NCI-H345 treated with DMSO at 0.1 percent for 48 hours (cell line): ENCODE measurements at regions not wholly inside any gene's neighbourhood (a gene's known extent, or its start where the extent isn't known, plus 50 kb on each side); places are given as distances from the start of the nearest gene placed in this dataset.

Source experiments
- DNase-seq: peaks from one replicate; lab custom pipeline; 2025; ENCODE audit not compliant: unreplicated experiment; lab: John Stamatoyannopoulos, UW

DNA sequence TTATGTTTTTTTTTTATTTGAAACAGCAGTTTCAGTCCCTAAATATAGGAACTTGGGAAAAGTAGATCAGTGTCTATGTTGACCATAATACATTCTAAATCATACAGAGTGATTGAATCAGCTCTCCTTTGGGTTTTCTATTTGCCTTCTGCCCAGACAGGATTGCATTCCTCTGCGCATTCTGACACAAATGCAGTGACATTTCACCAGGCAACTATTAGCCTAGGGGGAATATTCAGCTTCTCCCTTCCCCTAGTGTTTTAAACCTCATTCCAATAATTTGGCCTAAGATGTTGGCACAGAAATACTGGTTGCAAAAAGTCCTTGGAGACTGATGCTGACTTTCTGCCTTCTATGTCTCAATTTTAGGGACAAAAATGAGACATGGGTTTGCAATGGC lies 172.8 kb downstream of the PTGER3 start:
- DNase-seq: no peak

DNA sequence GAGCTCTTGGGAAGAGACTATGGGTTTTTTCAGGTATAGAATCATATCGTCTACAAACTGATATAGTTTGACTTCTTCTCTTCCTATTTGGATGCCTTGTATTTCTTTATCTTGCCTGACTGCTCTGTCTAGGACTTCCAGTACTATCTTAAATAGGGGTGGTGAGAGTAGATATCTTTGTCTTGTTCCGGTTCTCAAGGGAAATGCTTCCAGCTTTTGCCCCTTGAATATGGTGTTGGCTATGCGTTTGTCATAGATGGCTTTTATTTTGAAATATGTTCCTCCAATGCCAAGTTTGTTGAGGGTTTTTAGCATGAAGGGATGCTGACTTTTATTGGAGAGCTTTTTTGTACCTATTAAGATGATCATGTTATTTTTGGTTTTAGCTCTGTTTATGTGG lies 170.3 kb downstream of the PTGER3 start:
- DNase-seq: no peak

DNA sequence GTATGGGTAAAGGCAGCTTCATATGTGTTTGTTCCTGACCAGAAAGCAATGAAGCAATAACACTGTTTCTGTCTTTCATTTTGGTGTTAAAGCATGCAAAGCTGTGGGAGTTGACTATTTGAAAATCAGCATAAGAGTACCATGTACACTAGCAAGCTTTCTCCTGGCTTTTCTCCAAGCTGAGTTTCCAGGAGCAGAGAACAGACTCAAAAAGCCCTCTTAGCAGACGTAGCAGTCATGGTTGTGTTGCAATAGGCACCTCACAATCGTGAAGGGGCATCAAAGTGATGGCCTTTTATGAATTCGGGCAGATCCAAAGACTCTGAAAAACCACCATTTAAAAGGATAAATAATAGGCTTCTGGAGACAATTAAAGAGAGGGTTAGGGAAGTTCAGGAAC lies 159.7 kb downstream of the PTGER3 start:
- DNase-seq: no peak

DNA sequence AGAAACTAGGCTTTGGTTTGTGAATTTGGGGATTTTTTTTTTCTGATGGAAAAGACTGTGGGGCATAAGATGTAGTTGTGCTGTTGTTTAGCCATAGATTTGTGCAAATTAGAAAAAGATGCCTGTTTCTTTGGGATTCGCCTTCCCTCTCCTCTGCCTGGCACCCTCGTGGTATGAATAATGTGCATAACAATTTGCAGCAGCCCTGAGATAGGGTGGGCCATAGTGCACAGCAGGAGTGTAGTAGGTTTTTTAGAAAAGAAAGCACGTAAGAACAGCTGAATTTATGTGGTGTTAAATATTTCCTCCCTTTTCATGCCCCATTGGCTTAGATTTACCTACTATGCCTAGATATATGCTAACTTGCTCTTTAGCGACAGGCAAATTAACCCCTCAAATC lies 158.9 kb downstream of the PTGER3 start:
- no peak for DNase-seq

DNA sequence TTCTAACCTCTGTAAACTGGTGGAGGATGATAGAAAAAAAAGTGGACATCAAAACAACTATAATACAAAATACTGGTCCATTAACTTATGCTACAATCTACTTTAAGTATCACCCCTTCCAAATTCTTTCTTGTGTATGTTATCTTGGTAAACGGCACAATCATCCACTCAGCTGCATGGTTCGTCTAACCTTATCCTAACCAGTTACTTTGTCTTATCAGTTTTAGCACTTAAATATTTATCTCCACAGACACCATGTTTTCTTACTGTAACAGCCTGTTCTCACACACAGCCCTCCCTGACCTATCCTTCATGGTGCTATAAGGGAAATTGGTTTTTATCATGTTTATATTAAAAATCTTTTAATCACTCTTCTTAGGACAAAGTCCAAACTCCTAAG lies 157.2 kb downstream of the PTGER3 start:
- DNase-seq: no peak

DNA sequence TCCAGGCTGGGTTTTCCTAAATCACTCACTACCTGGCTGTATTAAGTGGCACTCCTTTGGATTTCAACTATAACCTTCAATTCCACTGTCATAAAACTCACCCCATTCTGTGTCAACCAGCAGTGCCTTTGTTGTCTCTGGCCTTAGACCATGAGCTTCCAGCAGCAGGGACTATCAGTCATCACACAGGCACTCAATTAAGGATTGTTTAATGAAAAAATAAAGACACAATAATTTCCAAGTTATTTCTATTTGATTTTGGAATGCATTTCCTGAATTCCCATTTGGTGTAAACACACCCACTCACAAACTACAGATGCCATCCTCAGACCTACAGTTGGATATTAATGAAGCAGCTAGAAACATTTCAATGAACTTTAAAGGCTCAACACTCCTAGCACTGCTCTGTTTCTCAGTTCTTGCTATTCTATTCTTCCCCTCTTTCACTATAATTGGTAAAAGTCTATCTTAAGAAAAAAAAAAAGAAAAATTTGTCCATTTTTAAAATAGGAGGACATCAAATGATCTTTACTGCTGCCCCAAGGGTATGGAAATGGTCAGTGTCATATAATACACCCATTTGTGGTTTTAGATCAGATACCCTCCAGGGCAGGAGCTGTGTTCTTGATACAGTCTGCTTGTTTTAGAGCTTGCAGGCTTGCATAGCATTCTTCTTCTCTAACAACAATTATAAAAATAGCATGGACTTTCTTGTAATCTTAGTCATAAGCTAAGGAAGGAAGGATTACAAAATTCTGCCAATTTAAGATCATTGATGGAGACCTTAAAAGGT lies 156.4 kb downstream of the PTGER3 start:
- no peak for DNase-seq

DNA sequence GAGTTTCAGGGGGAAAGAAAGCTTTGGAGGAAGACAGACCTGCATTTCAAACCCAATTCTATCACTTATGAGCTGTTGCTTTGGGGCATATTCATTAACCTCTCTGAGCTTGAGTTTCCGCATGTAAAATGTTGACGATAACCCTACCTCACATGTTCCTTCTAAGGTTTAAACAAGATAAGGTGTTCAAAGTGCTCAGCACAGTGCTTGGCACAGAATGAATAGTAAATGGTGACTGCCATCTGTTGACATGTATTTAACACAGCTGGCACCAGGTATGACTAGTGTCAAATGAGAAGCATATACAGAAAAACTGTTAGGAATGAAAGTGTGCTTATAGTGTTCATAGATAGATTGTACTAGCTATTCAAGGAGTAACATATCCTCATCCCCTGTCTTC lies 155.5 kb downstream of the PTGER3 start:
- DNase-seq: no peak

DNA sequence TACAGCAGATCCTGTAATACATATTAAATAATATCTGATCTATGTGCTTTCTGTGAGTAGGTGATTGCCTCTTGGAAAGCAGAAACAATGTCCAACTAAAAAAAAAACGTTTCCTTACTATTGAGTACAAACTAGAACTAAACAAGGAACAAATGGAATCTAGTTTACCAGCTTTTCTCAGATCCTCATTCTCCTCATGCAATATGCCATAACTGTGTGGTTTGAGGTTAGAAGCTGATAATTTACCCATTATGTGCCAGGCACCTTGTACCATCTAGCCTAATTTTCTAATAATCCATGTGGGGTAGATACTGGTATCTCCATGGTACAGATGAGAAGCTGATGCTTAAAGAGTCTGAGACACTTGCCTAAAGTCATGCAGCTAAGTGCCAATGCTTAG lies 154.7 kb downstream of the PTGER3 start:
- DNase-seq: no peak

DNA sequence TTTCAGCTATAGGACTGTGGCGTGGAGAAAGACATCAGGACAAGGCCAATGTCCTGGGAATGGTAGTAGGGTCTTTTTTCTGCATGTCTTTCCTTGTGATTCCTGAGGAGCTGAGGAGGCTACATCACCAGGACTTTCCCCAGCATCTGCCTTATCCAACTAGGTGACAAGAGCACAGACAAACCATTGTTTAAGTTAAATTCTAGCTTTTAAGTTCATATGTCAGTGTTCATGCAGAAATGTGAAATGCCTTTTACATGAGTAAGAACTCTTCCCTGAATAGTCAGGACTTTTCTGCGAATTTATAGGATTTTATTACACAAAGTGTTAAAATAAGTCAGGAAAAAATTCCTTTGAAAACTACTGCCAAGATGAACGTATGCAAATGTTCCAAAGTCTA lies 154.2 kb downstream of the PTGER3 start:
- no peak for DNase-seq

DNA sequence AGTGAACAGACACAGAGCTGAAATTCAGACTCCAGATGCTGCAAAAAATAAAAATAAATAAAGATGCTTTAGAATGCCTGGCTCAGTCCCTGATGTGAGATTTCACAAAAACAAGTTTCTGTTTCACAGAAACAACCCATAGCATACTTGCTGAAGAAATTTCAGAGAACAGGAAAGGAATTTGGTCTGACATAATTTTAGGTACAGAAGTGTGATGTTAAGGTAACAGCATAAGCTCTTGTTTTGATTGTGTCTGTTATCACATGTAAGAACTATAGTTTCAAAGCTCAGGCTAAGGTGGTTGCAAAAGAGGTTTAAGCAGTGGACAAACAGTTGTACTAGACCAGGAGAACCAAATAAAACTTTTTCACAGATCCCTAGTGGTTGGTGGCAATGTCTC lies 152.1 kb downstream of the PTGER3 start:
- DNase-seq: no peak

DNA sequence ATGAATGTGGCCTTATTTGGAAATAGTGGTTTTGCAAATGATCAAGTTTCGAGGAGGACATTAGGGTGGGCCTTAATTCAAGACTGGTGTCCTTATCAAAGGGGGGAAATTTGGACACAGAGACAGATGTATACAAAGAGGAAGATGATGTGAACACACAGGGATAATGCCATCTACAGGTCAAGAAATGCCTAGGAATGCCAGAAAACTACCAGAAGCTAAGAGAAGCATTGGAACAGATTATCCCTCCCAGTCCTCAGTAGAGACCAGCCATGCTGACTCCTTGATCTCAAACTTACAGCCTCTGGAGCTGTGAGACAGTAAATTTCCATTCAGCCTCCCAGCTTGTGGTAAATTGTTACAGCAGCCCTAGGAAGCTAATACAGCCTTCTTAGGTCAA lies 151.4 kb downstream of the PTGER3 start:
- no peak for DNase-seq

DNA sequence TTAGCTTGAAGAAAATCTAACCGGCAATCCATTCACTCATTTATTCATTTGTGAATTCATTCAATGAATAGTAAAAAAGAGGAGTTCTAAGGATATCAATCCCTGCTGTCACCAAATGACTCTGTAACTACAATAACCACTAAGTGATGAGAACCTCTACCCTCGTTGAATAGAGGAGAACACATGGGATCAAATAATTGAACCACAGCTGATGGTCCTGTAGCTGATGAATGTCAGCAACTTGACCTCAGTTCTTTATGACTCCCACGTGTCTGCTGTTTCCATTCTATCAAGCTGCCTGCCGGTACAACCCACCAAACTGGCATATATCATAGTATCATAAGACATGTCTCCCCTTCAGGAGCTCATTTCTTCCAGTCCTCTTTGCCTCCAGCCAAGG lies 150.3 kb downstream of the PTGER3 start:
- DNase-seq: no peak

DNA sequence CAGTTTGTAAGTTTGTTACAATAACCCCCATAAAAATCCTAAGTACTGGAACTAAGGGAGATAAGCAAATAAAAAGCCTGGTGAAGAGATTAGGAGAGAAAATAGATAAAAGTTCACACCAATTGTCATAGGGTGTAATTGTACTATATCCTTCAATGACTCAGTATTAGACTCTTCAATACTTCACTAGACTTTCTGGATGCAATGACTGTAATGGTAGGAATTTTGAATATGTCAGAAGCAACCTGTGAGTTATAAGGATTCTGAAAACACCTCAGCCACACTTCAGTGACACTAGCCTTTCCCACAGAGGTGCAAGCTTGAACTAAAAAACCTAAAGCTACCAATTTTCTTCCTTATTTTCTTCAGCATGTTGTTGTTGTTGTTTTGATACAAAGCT lies 147.9 kb downstream of the PTGER3 start:
- DNase-seq: no peak

DNA sequence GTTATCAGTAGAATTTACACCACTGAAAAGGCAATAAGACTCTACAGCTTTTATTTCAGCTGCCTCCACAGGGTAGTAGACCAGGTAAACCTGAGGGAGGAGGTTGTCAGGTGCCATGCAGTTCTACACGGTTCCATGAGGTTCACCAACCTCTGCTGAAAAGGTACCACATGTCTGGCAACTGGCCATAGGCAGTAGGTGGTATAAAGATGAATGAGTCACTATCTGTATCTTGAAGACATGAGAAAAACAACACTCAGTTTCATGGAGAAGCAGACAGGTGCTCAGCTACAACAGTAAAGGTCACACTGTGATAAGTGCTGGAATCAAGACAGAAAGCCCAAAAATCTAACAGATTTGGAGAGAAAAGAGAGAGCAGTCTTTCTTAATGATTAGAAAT lies 145.4 kb downstream of the PTGER3 start:
- DNase-seq: no peak

DNA sequence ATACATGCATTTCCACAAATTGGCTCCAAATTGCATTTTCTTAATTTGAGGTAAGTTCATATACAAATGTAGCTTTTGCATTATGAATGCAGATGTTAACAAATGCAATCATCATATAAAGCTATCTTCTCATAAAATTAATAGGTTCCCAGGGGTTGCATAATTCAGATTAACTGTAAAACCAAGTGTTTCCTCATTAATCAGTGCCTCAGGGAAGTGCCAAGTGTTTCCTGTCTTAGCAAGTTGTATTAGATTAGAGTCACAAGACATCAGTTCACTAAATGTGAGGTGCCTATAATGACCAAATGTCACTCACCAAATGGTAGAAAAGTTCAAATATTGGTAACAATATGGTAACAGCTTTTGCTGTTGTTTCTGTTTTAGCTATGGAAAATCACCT lies 140.8 kb downstream of the PTGER3 start:
- DNase-seq: no peak

DNA sequence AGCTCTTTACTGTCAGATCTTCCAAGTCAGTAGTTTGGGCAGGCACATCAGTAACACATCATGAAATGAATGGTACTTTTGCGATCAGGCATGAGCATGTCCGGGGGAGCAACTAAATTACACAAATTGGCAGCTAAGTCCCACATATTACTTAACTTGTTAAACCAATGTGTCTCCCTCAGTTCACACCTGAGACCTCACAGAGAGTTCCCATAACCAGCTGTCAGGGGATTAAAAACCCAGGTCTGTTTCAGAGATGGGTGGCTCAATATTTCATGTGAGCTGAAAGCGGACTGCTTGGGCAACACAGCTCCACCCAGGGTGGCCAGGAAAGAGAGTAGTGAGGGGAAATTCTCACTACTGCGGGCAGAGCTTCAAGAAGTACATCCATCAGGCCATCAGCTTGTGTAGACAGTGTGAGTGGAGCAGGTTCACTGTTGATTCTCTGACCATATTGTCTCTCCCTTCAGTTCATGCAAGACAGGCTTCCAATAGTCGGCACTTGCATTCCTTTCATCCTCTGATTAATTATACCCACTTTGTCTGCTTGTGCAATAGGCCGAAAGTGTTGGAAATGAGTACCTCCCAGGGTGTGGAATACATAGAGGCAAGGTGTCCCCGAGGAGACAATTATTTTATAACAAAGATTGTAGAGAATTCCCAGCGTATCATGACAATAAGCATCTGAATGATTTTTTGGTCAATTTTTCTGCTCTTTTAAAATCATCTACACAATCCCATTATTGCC lies 139.9 kb downstream of the PTGER3 start:
- no peak for DNase-seq

DNA sequence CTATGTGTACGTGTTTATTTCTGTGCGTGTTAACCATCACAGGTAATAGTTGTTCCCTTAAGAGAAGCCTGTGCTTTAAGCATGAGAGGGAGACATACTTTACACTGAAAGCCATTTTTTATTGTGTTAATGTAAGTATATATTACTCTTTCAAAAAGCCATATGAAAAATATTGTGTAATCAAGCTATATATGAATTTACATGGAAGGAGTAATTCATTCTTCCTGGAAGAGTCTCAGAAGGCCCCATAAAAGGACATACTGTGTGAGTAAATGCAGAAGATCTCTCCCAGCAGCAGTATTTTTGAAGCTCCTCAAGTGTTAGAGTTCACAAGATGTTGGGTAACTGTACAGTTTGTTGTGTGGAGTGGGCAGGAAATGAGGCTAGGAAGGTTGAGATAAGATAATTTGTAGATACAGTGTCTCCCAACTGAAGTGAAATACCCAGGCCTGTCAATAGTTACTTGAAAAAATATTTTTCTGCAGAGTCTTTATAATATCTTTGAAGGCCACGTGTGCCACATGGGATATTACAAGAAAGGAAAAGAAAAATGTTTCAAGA lies 138.3 kb downstream of the PTGER3 start:
- no peak for DNase-seq

DNA sequence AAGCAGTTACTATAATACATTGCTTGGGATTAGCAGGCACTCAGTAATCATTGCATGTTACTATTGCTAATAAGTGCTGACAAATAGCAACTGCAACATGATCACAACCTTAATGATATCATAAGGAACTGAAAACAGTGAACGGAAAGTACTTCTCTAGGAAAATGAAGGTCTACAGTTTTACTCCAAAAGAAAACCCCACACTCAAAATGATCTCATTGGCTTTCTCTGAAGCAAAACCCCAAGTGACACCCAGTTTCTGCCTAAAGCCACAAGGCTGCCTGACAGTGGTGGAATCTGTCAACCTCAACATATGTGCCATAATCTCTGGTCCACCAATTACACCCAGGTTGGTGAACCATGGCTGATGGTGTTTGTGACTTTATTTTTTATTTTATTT lies 137.6 kb downstream of the PTGER3 start:
- no peak for DNase-seq

DNA sequence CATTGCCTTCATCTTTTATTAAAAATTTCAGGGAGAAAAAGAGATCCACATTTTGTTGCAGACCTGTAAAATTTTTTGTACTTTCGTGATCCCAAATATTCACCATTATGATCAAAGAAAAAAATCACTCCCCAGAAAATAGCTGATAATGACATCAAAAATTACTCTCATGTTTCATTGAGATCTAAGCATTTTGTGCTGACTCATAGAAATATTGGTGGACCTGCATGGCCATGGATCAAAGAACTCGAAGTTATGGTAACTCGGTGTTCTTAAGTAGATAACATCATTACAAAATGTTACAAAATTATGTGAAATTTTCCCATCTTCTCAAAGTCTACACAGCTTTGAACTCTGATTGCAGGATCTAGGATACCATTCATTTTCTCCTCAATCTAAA lies 135.8 kb downstream of the PTGER3 start:
- DNase-seq: no peak

DNA sequence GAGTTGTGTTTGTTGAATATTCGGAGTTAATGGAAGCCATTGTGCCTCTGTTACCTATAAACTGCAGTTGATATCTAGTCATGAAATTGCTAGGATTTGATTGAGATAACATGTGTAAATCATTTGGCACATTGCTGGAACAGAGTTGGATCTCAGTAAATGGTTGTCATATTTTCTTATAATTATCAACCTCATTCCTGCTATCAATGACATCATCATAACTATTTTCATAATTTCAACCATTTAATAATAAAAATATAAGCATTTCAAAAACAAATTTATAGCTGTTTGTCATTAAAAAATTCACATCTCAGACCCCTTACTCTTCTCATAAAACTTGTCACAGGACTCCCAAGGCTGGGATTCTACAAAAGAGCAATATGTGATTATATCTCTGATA lies 133.4 kb downstream of the PTGER3 start:
- DNase-seq: no peak

DNA sequence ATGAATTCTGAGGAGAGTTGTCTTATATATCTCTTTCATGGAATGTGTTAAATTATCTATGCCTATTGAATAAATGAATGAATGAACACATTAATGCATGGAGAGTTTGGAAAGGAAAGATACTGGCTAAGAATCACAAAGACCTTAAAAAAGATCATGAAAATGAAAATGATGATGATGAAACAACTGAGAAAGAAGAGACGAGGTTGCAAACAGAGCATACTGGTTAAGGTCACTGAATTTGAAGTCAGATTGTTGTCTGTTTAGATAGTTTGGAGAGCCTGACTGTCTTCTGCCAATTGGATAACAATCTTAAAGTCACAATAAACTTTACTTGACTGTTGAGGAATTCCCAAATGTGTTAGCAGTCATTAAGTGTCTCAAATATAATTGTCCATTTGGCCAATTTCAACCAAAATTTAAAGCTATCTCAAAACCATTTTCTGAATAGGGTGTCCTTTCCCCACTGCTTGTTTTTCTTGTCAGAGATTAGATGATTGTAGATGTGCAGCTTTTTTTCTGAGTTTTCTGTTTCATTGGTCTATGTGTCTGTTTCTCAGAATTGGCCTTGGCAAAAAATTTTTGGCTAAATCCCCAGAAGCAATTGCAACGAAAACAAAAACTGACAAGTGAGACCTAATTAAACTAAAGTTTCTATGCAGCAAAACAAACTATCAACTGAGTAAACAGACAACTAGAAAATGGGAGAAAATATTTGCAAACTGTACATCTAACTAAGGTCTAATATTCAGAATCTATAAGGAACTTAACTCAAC lies 132.2 kb downstream of the PTGER3 start:
- no peak for DNase-seq

DNA sequence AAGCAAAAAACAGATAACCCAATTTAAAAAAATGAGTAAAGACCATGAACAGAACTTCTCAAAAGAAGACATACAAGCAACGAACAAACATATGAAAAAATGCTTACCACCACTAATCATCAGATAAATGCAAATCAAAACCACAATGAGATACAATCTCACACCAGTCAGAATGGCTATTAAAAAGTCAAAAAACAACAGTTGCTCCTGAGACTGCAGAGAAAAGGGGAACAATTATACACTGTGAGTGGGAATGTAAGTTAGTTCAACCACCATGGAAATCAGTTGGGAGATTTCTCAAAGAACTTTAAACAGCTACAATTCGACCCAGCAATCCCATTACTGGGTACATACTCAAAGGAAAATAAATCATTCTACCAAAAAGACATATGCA lies 131.6 kb downstream of the PTGER3 start:
- no peak for DNase-seq
